Left lung (tissue), 4 donors: ENCODE measurements at regions not wholly inside any gene's neighbourhood (a gene's known extent, or its start where the extent isn't known, plus 50 kb on each side); places are given as distances from the start of the nearest gene placed in this dataset.

Source experiments
- ATAC-seq: fragments of 200-7000 bp; cut with Tn5 transposase; one replicate; pipeline ENCODE4 v1.9.1; 2020; ENCODE audit warnings: moderate library complexity
- DNase-seq, 4 donors: peaks; one replicate each; pipeline ENCODE4 v3.0.0-alpha.2; 2013 to 2020
- H3K27ac ChIP-seq, 2 donors: fragments of 200-600 bp; sonication (generic) in 1 of 2; one replicate each; pipeline versions ENCODE4 v1.5.0 to v1.8.0; 2020 to 2021
- H3K27me3 ChIP-seq, 2 donors: fragments of 200-600 bp; sonication (generic) in 1 of 2; one replicate each; pipeline versions ENCODE4 v1.5.0 to v1.8.0; 2020 to 2021
- H3K36me3 ChIP-seq, 2 donors: fragments of 200-600 bp; sonication (generic) in 1 of 2; one replicate each; pipeline versions ENCODE4 v1.5.0 to v1.8.0; 2020 to 2021
- H3K4me1 ChIP-seq, 2 donors: fragments of 200-600 bp; one replicate each; pipeline ENCODE4 v1.8.0; 2021
- H3K4me3 ChIP-seq, 2 donors: fragments of 200-600 bp; sonication (generic) in 1 of 2; one replicate each; pipeline versions ENCODE4 v1.5.0 to v1.8.0; 2020 to 2021; ENCODE audit warnings: mild to moderate bottlenecking in 1 of 2
- H3K9me3 ChIP-seq, 2 donors: fragments of 200-600 bp; sonication (generic) in 1 of 2; one replicate each; pipeline versions ENCODE4 v1.5.0 to v1.8.0; 2020 to 2021
- intact Hi-C, 2 donors: fragments of 100-400 bp; cut with DNase I; formaldehyde crosslinking; loops; one replicate each; pipeline versions ENCODE4 v1.11.2 to v1.14.2; 2022
- TF ChIP-seq, protein P1 (sequence below), 2 donors: fragments of 200-600 bp; sonication (generic) in 1 of 2; IDR thresholded peaks; one replicate each; pipeline versions ENCODE4 v1.5.0 to v1.8.0; 2021; ENCODE audit warnings: antibody characterized with exemption in 2 of 2
- donor health status: DM: no; HTN: yes; CAD: no.
- donor health status: DM: no; HTN: no; CAD: no.

DNA sequence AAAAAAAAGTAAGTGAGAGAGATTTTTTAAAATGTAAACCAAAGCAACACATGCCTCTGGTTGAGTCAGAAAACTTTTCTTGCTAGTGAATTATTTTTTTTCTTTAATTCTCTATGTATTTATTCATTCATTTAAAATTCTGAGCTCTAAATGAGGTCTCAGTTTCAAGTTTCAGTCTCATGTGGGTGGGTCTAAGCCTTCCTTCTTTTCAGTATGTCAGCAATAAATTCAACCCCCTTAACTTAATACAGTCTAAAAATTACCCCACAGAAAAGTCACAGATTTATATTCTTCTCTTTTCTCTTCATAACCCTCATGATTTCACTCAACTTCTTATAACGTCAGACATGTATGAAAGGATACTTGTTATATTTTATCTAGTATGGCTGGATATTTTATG is 663.3 kb upstream of the PTCHD4 start:
- Histone ChIP-seq H3K27me3 (no peaks in the 10 kb centered on the region), H3K4me1 (no peaks in the 10 kb centered on the region), H3K27ac (no peak overlapping the region), H3K36me3 (no peaks in the 10 kb centered on the region), H3K9me3 (peaks cover 0 to 2% of the 10 kb centered on the region in 2 donors), H3K4me3 (no peak overlapping the region)
- ATAC-seq (no peak), DNase-seq (no peak)
- intact Hi-C loops: loop anchor here in 1 of 2 donors (10.0 kb wide), 1 partner anchor 979 kb away; no protein-coding TSS in a partner anchor
- TF ChIP-seq, protein P1, sequence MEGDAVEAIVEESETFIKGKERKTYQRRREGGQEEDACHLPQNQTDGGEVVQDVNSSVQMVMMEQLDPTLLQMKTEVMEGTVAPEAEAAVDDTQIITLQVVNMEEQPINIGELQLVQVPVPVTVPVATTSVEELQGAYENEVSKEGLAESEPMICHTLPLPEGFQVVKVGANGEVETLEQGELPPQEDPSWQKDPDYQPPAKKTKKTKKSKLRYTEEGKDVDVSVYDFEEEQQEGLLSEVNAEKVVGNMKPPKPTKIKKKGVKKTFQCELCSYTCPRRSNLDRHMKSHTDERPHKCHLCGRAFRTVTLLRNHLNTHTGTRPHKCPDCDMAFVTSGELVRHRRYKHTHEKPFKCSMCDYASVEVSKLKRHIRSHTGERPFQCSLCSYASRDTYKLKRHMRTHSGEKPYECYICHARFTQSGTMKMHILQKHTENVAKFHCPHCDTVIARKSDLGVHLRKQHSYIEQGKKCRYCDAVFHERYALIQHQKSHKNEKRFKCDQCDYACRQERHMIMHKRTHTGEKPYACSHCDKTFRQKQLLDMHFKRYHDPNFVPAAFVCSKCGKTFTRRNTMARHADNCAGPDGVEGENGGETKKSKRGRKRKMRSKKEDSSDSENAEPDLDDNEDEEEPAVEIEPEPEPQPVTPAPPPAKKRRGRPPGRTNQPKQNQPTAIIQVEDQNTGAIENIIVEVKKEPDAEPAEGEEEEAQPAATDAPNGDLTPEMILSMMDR (IDR thresholded peaks at IDR 0.05): no peak

DNA sequence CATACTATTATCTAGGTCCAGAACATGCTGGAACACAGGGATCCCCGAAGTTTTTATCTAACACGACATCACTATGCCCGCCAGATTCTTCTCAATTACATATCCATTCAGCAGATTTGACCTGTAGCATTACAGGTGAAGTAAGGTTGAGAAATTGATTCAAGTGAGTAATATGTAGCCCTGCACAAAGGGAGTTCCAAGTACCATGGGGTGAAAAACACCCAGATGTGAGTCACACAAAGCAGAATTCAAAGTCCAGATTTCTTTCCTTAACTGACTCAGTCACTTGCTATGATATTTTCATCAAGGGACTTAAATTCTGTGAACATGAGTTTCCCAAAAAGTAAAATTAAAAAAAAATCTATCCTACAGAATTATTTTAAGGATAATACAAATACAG is 655.4 kb upstream of the PTCHD4 start:
- Histone ChIP-seq H3K4me3 (no peak overlapping the region), H3K4me1 (no peaks in the 10 kb centered on the region), H3K36me3 (no peaks in the 10 kb centered on the region), H3K9me3 (no peaks in the 10 kb centered on the region), H3K27me3 (no peaks in the 10 kb centered on the region), H3K27ac (no peak overlapping the region)
- TF ChIP-seq, protein P1 (IDR thresholded peaks at IDR 0.05): no peak
- ATAC-seq (no peak), DNase-seq (no peak)
- intact Hi-C loops: no loop called here

DNA sequence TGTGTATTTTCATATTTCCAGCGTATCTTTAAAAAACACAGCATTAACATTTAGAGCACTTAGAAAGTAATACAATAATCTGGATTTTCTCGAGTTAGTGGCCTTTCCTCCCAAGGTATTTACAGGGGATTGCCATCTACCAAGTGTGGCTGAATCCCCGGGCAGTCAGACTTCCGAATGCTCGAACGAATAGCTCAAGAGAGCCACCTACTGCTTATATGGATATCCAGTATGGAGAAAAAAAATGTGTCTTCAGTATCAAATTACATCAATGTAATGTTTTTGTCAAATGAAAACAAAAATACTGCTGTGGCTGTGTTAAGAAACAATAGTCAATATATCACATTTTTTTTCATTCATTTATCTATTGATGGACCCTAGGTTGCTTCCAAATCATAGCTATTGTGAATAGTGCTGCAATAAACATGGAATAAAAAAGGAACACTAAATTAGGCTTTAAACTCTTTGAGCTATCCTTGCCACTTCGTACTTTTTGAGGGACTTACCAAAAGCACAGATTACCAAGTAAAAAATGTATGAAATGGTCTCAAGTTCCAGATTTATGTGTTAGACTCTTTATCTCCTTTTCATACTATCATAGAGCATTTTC is 654.5 kb upstream of the PTCHD4 start:
- no peaks in the 10 kb centered on the region for H3K9me3 ChIP-seq
- peak; percentile 81 for ATAC-seq
- H3K27me3 ChIP-seq: no peaks in the 10 kb centered on the region
- TF ChIP-seq, protein P1 (IDR thresholded peaks at IDR 0.05): peak; percentile 38 to 42
- H3K27ac ChIP-seq: no peak overlapping the region
- no peaks in the 10 kb centered on the region for H3K36me3 ChIP-seq
- H3K4me1 ChIP-seq: no peaks in the 10 kb centered on the region
- peak in 2 of 4 donors; percentile 49 to 76 for DNase-seq
- intact Hi-C loops: no loop called here
- H3K4me3 ChIP-seq: no peak overlapping the region

DNA sequence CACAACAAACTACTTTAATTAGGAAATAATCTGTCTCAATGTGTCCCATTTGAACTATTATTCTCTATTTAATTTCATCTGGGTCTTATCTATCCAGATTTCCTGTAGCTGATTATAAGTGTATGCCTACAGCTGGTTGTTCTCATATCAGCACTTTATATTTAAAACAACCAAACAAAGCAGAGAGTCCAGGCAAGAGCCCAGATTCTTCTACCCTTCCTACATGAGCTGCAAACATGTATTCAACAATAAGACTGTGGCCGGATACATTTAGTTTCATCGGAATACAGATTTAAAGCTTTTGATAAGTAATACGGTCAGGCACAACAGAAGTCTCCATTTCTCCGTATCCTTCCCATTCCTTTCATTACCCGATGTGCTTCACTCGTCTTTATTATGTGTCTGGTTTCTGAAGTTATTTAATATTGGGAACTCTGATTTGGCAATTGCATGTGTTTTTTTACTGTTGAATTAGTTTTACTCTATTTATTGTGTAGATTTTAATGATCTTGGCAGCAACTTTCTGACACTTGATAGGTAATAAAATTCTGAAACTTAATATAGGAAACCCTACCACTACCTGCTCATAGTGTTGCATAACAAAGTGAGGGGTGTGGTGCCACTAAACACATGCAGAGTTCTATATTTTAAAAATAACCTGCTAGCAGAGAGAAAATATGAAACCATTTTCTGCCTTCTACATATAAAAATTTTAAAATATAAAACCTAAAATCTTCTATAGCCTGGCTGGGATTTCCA is 653.5 kb upstream of the PTCHD4 start:
- Histone ChIP-seq H3K9me3 (no peaks in the 10 kb centered on the region), H3K4me3 (no peak overlapping the region), H3K4me1 (no peaks in the 10 kb centered on the region), H3K27me3 (no peaks in the 10 kb centered on the region), H3K36me3 (no peaks in the 10 kb centered on the region), H3K27ac (no peak overlapping the region)
- intact Hi-C loops: no loop called here
- ATAC-seq (no peak), DNase-seq (peak in 2 of 4 donors; percentile 84 to 85)
- TF ChIP-seq, protein P1 (IDR thresholded peaks at IDR 0.05): no peak

DNA sequence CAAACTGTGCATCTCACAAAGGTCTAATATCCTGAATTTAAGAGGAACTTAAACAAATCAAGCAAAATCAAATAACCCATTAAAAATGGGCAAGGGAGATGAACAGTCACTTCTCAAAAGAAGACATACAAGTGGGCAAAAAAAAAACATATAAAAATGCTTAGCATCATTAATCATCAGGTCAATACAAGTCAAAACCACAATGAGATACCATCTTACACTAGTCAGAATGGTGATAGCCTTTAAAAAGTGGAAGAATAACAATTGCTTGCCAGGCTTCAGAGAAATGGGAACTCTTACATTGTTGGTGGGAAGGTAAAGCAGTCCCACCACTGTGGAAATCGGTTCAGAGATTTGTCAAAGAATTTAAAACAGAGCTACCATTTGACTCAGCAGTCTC is 646.7 kb upstream of the PTCHD4 start:
- Histone ChIP-seq H3K4me1 (no peaks in the 10 kb centered on the region), H3K27me3 (no peaks in the 10 kb centered on the region), H3K4me3 (no peak overlapping the region), H3K36me3 (no peaks in the 10 kb centered on the region), H3K27ac (no peak overlapping the region), H3K9me3 (peaks cover 0 to 3% of the 10 kb centered on the region in 2 donors)
- TF ChIP-seq, protein P1 (IDR thresholded peaks at IDR 0.05): no peak
- intact Hi-C loops: no loop called here
- no peak for ATAC-seq
- no peak for DNase-seq
